HG02885 (cell line): ENCODE measurements at regions not wholly inside any gene's neighbourhood (a gene's known extent, or its start where the extent isn't known, plus 50 kb on each side); places are given as distances from the start of the nearest gene placed in this dataset.

Source experiments
- ATAC-seq: cut with Tn5 transposase; IDR thresholded peaks from one replicate; pipeline ENCODE4 v1.9.1; 2021; ENCODE audit warnings: mild to moderate bottlenecking; ENCODE audit not compliant: unreplicated experiment, poor library complexity

DNA sequence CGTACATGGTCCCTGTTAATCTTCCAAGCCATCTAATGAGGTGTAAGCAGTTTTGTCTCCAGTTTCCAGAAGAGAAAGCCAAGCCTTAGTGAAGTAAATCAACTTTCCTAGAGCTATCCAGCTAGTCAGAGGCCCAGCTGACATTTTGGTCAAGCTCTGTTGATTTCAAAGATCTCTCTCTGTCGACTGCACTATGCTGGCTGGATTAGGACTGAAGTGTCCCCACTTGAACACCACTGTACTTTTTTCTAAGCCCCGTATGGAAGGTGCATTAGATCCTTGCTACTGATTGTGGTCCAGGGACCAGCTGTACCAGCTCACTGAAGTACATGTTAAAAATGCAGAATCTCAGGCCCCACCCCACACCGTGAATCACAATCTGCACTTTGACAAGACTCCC, 176.5 kb upstream of the NAV2 start:
- no peak for ATAC-seq

DNA sequence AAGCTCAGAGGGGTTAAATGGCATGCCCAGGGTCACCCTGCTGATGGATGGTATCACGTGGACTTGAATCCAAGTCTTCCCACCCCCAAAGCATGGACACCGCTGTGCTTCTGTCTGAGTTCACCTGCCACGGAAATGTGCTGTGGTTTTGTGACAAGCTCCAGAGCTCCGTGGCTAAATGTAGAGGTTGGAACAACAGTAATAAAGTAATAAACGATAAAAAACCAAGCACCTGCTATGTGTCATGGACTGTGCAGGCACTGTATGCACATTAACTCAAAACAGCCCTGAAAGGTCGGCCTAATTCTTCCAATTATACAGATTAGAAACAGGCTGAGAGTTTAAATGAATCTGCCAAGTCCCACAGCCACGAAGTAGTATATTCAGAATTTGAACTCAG, 182.1 kb upstream of the NAV2 start:
- no peak for ATAC-seq

DNA sequence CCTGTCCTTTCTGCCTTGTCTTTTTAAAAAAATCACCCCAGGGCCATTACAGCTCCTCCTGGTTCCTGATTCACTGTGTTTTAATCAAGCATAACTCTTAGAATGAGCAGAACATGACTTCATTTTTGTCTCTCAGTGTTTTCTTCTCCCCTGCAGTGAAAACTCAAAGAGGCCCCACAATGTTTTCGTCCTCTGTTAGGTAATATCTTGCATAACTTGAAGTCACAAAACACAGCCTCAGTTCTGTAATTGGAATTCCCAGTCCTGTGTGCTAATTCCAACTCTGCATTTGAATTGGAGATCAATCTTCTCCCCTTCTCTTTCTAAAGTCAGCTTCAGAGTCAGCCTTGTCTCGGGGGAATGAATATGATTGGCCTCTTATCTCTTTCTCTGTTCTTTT, 186.5 kb upstream of the NAV2 start:
- ATAC-seq: no peak

DNA sequence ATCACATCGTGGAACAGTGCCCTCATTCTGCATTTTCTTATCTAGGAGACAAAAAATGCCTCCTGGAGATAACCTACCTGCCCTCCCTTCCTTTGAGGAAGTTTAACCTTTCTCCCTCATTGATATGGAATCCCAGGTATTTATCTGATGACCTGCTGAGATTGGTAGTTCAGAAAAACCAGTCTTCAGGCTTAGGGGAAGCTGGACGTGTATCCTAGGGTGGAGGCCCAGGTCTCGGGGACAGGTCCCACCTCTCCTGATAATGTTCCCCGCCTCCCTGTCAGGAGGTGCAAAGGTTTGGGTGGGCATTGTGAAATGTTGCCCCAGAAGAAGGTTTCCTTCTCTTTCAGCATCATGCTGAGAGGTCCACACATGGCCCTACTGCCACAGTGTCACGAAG, 186.9 kb upstream of the NAV2 start:
- ATAC-seq: no peak

DNA sequence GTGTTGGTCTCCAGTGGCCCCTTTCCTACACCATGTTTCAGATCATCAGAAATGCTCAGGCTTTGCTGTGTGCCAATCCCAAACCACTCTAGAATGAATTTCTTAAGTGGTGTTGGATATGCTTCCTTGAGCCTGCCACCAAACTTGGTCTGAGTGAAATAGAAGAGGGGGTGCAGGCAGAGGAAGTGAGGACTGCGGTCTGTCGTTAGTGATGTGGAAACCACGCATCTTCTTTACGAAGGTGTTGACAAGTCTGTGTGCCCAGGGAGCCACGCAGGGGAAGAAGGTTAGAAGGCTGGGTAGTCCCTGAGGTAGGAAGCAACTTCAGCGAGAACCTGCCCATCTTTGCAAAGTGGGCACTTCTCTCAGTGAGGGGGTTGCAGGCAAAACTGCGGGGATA, 187.4 kb upstream of the NAV2 start:
- ATAC-seq: peak; percentile 95

DNA sequence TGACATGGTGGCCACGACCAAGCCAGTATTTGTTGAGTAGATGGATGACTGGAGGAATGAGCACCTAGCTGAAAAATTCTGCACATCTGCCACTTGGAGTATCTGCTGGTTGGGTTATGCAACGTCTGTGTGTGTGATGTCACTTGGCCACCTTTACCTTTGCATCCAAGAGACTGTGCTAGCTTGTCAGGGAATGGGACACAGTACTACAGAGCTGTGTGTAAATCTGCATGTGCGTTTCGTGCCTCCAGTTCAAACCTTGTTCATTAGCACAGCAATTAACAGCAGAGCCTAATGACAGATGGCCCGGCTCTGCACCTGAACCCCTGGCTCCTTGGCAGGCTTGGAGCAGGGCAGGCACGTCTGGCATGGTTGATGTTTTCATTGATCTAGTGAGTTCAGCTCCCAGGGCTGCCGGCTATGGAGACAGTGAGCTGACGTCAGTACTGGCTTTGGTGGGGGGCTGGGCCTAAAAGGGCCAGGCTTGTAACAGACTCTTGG, 188.4 kb upstream of the NAV2 start:
- no peak for ATAC-seq

DNA sequence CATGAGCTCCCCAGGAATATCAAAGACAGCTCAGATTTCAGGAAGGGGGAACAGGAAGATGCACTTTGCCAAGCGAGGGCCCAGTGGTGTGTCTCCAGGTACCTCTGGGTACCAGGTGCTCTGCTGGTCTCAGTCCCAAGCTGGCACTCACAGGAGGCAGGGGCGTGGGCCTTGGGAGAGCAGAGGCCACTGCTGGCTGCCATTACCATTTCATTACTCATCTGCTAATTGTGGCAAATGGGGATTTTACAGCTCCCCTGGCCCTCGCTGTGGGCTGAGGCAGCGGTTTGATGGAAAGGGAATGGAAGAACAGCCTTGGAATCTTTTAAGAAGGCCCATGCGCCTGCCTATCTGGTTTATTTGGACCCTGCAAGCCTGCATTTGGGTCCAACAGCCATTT, 192.0 kb upstream of the NAV2 start:
- ATAC-seq: no peak

DNA sequence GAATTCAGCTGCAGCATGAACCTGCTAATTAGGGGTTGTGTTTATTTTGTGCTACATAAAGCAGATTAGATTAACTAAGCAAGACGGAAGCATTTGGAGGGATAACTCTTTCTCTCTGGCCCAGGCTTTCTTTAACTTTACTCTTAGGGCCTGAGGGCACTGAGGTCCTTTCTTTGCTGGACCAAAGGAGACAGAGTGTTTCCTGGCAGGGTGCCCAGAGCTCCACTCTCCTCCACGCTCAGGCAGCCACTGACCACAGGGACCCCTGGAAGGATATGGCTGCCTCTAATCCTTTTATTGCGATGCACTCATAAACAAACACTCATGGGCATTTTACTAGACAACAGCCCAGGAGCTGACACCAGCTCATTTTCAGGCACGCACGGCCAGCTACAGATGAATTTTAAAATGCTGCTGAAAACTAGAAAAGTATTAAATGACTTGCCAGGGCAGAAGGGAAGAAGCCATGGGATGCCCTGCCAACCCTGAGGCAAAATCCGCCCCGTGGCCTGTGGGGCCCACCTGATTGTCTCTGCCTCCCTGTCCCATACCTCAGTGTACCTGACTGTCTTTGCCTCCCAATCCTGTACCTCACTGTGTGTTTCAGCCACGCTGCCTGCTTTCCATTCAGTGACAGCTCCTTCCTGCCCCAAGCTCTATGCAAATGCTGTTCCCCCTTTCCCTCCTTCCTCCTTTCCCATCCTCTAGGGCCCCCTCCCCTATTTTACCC, 192.6 kb upstream of the NAV2 start:
- no peak for ATAC-seq

DNA sequence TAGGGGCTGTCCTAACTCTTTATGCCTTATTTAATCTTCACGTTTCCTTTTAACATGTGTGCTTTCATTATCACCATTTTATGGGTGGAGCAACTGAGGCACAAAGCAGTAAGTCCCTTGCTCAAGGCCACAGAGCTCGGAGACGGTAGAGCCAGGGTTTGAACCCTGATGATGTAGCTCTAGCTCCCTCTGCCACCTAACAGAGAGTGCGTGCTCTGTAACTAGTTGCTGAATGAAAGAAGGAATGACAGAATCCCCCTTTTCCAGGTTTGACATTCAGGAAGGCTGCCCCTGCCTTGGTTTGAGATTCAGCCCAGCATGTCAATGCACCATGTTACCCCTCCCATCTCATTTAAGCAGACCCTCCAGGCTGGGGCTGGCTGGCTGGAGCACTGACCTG, 193.3 kb upstream of the NAV2 start:
- no peak for ATAC-seq

DNA sequence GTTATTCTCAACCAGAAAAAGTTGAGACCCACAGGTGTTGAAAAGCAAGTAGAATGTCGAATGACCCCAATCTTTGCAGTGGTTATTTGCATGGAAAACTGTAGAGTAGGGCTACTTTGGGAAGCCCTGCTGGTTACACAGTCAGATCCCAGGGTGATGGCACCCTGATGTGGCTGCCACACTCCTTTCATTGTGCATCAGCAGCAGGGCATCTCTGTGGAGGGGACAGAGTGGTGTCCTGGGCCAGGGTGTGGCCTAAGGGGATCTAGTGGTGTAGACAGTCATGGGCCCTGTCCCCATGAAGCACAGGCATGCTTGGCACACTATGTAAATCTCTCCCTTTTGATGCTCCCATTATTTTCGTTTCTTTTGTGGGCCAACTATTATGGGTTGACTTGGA, 199.4 kb upstream of the NAV2 start:
- no peak for ATAC-seq

DNA sequence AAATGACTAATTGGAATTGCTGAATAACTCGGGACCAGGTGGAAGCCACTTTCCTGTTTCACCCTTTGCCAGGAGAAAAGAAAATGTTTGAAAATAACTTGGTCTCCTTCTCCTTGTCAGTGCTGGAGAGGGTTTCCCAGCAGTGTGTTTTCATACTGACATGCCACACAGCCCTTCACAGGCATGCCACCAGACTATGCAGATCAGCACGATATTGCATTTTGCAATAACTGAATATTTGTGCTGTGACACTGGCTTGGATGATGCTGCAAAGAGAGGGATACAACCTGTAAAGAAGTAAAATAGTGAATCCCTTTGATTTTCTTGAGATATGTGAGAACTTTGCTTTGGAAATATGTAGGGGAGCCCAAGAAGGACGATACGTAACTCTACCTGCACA, 200.0 kb upstream of the NAV2 start:
- ATAC-seq: no peak

DNA sequence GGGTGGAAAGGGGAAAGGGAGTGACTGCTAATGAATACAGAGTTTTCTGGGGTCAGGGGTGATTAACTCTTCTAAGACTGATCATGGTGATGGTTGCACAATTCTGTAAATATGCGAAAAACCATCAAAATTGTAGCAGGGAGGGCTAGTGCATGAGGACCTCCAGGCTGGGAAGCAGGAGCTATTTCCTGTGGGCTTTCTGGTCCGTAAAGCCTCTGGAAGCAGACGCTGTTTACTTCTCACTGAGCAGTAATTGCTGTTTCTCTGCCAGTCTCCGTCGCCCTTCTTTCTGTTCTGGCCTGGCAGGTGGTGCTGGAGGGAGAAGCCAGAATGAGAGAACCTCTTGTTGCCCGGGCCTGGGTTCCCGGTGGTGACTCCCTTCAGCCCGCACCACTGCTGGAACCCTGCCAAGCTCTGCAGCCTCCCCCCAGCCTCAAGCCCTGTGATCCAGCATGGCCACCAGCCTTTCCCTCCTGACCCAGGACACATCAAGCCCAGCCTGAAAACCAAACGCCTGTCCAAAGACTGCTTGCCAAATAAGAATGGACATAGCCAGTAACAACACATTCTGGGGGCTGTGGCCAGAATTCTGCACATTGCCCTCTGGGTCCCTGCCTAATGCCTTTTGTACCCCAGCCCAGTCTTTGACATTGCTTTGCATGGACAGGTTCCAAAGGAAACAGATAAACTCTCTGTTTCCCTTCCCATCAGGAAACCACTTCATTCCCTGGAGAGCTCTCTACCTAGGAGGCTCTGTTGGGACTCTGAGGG, 201.0 kb upstream of the NAV2 start:
- no peak for ATAC-seq

DNA sequence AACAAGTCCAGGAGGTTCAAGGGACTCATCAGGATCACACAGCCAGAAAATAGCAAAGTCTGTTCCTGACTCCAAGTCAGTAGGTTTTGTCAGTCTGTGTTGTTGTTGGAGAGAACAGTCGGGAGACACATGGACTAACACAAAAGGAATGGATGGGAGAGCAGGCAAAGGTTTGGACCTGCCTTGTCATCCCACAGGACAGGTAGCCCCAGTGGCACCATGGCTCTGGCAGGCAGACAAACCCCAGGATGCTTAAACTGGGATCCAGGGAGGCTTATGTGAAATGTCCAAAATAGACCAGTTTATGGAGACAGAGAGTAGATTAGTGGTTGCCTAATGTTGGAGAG, 201.6 kb upstream of the NAV2 start:
- no peak for ATAC-seq

DNA sequence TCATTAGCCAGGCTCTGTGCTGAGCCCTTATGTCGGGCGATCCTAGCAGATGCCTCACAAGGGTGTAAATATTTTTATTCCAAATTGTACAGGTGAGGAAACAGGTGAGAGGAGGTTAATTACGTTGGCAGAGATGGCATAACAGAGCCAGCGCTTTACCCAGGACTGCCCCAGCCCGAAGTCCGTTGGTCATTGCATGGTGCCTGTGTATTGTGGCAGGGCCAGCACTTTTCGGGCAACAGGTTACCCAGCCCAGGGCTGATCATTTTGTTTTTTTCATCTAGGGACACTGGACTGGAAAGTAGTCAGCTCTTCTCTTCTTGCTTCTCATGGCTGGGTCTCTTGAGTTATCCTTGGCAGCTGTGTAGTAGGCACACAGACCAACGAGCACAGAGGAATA, 202.2 kb upstream of the NAV2 start:
- ATAC-seq: no peak

DNA sequence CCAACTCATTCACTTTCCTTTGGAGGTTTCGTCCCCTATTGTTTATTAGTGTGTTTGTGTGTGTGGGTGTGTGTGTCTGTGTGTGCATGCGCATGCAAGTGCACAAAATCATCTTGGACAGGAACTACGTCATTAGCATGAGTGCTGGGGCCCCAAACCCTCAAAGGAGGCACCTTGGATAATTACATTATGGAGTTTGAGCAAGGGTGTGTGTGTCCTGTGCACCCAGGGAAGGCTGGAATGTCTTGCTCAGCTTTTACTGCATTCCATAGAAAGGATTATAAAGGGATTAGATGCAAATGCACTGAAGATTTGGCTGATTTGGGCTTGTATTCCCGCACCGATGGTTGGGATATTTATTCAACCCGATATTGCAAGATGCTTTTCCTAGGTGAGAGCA, 203.4 kb upstream of the NAV2 start:
- ATAC-seq: no peak

DNA sequence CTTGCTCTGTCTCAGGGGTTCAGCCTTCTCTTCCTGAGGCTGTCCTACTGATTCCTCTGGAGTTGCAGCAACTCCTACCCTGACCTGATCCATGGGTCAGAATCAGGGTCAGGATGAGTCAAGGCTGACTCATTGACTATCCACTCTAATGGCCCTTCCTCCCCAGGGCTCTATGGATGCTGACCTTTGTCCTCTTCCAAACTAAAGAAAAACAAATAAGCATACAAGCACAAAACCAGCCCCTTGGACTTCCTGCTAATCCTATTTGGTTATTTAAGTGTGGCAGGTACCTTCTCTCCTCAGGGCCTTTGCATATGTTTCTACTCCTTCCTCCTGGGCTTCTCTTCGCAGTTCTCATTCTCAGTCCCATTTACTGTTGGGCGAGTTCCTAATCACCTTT, 204.5 kb upstream of the NAV2 start:
- no peak for ATAC-seq

DNA sequence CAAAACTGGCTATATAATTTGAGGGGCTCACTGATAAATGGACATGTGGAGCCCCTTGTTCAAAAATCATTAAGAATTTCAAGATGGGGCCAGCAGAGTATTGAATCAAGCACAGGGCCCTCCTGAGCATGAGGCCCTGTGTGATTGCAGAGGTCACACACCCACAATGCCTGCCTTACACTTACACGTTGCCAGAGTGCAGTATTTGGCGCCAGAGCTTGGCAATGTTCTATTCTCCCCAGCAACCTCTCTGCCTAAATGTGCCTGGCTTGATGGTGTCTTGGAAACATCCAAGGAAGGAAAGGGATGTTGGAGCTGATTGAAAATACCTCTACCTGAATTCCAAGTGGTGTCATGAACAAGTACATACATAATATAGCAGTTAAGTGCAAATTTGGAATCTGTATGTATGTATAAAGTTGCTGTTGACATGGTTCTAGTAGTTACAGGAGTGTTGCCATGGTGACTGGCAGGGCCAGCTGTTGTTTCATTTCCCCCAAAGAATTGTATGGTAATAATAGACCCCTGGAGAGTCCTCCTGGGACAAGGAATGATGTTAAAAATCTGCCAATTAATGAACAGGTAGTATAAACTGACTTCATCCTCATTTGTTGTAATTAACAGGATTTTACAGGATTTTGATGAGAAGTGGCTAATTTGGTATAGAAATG, 205.7 kb upstream of the NAV2 start:
- no peak for ATAC-seq

DNA sequence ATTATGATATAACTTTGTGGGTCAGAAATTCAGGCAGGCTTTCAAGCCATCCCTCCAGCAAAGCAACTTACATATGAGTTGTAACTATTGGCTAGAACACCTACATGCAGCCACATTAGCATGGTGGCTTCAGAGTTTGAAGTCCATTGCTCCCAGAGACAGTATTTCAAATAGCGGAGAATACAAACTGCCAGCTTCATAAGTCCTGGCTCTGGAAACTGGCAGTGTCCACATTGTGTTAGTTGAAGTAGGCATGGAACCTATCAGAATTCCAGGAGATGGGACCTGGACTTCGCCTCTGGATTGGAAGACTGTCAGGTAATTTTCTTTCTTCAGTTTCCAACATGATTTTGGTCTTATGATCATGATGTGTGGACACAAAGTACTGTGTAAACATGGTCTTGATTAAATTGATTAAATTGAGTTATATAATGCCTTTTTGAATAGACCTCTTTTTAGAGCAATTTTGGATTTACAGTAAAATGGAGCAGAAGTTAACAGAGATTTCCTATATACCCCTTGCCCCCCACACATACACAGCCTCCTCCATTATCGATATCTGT, 209.9 kb upstream of the NAV2 start:
- ATAC-seq: no peak

DNA sequence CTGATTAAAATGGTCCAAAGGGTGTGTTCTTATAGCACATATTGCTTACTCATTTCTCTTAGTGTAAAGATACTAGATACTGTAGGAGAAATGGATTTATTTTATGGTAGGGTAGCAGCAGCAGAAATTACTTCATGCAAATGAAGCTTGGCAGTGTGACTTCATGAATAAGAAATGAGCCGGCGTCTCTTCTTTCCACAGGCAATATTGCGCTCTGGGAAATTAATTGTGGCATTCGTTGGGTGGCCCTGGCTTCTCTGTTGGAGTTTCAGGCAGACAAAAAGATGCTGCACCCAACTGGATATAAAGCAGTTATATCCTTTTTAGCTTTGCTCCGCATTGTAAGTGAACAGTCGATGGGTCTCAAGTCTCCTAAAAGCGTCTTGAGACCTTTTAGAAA, 211.0 kb upstream of the NAV2 start:
- no peak for ATAC-seq

DNA sequence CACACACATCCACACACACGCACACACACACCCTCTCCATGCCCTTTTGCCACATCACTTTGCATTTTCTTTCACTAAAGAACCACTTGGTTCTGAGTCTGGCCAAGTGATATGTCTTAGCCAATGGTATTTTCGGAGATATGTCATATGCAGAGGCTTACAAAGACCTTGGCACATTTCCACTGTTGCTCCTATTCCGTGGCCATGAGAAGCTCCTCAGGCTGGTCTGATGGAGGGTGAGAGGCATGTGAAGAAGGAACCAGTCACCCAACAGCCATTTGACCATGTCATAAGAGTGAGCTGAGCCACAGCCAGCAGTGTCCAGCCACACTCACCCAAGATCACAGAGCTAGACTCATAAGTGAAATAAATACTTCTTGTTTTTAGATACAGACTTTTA, 212.6 kb upstream of the NAV2 start:
- ATAC-seq: no peak

DNA sequence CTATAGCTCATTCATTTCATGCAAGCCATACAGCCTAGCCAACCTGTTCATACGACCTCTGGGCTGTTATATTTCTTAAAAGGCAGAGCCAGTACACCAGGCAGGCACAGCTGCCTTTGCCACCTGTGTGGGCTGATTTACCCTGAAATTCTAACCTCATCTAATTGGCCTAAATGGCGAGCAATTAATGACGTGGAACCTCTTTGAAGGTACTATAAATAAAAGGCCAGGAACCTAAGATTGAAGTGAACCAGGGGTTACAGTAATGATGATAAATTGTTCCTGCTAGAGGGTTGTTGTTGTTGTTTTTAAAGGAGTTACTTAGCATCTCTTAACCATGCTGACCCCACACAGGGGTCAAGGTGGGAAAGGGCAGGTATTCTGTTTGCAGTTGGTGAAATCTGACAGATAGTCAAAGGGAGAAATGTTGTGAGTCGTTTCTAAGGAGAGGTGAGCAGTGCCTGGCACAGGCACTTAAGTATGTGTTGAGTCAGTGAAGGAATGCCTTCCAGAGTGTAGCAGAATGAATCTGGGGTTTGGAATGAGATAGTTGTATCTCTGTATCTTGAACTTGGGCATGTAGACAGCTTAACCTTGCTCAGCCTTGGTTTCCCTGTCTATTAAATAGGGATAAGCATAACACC, 213.5 kb upstream of the NAV2 start:
- ATAC-seq: no peak
